C4-2B (cell line): ENCODE measurements at regions not wholly inside any gene's neighbourhood (a gene's known extent, or its start where the extent isn't known, plus 50 kb on each side); places are given as distances from the start of the nearest gene placed in this dataset.

ENCODE experiments used
- H3K27ac ChIP-seq: fragments of 450-650 bp; 2 replicates; pipeline ENCODE4 v1.5.1; 2017
- ZFX ChIP-seq: fragments of 450-650 bp; IDR thresholded peaks from 2 replicates; pipeline ENCODE4 v1.6.1; 2017
- TF ChIP-seq, protein P1 (sequence below): fragments of 450-650 bp; conservative IDR thresholded peaks from 2 replicates; pipeline ENCODE4 v1.5.1; 2017; ENCODE audit warnings: mild to moderate bottlenecking

DNA sequence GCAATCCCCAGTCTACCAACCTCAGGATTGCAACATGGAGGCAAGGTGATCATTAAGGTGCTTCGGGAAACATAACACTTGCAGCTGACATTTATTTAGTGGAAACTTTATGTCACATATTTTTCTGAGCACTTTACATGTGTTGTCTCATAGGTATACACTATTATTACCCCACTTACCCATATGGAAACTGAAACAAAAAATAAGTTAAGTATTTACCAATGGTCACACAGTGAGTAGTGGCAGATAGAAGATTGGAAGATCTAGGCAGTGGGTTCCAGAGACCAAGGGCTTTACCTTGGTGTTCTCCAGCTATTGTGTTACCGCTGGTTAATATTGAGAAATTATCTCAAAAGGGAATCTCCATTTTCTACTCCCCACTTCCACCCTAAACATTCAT, 1279.1 kb upstream of the SORCS1 start:
- TF ChIP-seq ZFX = no peak
- TF ChIP-seq, protein P1, sequence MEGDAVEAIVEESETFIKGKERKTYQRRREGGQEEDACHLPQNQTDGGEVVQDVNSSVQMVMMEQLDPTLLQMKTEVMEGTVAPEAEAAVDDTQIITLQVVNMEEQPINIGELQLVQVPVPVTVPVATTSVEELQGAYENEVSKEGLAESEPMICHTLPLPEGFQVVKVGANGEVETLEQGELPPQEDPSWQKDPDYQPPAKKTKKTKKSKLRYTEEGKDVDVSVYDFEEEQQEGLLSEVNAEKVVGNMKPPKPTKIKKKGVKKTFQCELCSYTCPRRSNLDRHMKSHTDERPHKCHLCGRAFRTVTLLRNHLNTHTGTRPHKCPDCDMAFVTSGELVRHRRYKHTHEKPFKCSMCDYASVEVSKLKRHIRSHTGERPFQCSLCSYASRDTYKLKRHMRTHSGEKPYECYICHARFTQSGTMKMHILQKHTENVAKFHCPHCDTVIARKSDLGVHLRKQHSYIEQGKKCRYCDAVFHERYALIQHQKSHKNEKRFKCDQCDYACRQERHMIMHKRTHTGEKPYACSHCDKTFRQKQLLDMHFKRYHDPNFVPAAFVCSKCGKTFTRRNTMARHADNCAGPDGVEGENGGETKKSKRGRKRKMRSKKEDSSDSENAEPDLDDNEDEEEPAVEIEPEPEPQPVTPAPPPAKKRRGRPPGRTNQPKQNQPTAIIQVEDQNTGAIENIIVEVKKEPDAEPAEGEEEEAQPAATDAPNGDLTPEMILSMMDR = no peak
- H3K27ac ChIP-seq = no peak overlapping the region

GRCh38 chr10:108439397-108439796, 1274.9 kb upstream of the SORCS1 start:
- TF ChIP-seq, protein P1 = no peak
- H3K27ac ChIP-seq = no peak overlapping the region

DNA sequence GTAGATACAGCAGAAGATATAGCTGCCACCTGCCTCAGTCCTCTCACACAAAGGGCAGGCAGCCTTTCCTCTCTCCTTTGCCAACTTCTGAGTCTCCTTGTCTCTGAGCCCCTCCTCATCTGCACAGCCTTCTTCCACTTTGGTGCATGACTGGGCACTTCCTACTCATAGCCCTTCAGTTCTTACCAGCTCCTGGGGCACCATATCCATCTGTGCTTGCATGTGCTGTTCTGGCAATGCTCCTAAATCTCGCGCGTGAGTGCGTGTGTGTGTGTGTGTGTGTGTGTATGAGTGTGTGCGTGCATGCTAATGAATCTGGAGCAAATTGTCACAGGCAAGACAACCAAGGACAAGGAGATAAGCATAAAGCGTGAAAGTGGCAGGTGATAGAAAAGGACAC, 1271.6 kb upstream of the SORCS1 start:
- TF ChIP-seq, protein P1 = no peak
- TF ChIP-seq ZFX = no peak
- H3K27ac ChIP-seq = no peak overlapping the region

- no peak for TF ChIP-seq ZFX
- TF ChIP-seq, protein P1 = no peak
- H3K27ac ChIP-seq = no peak overlapping the region
Measured at GRCh38 chr10:108434559-108435252, 1270.2 kb upstream of the SORCS1 start.

- H3K27ac ChIP-seq = no peak overlapping the region
- TF ChIP-seq ZFX = no peak
- TF ChIP-seq, protein P1 = no peak
Measured at GRCh38 chr10:108427146-108427545, 1262.6 kb upstream of the SORCS1 start.

- no peak overlapping the region for H3K27ac ChIP-seq
- TF ChIP-seq, protein P1 = no peak
- TF ChIP-seq ZFX = no peak
Measured at GRCh38 chr10:108425283-108425964, 1260.9 kb upstream of the SORCS1 start.

DNA sequence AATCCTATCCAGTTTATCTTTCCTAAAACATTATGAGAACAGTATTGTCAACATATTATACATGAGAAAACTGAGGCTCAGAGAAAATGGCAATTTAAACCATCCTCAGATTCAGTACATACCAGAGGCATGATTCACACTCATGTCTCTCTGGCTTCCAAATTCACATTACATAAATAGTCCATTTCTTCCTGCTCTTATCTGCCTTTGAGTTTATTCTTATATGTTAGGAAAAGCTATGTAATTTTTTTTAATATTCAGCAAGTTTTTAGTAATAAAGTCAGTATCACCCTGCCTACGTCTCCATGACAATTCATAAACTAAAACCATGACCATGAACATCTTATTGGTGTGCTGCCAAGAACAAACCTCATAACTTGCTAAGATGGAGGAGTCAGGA, 1260.2 kb upstream of the SORCS1 start:
- TF ChIP-seq, protein P1 = no peak
- TF ChIP-seq ZFX = no peak
- no peak overlapping the region for H3K27ac ChIP-seq
